Psoas muscle (tissue), 7 donors: ENCODE measurements at regions not wholly inside any gene's neighbourhood (a gene's known extent, or its start where the extent isn't known, plus 50 kb on each side); places are given as distances from the start of the nearest gene placed in this dataset.
"Not testable (repeated sequence)": the region's sequence is repeated elsewhere in the genome, so short reads cannot be mapped to it uniquely, and the experiment has no call there.

Experiments used
- ATAC-seq, 4 donors: fragments of 200-7000 bp; cut with Tn5 transposase; one replicate each; pipeline ENCODE4 v1.9.1; 2020; ENCODE audit warnings: moderate library complexity in 3 of 4, mild to moderate bottlenecking in 2 of 4
- DNase-seq, 2 donors: peaks; one replicate each; pipeline ENCODE4 v3.0.0-alpha.2; 2020
- H3K27ac ChIP-seq: fragments of 200-600 bp; one replicate; pipeline ENCODE4 v1.8.0; 2022
- H3K27me3 ChIP-seq, 3 donors: fragments of 200-600 bp in 1 of 3; one replicate each; pipeline versions ENCODE4 v1.6.1 to v1.8.0; 2013 to 2022; ENCODE audit warnings: low read length in 2 of 3, mild to moderate bottlenecking in 2 of 3, moderate library complexity in 1 of 3; ENCODE audit not compliant: insufficient read depth in 3 of 3
- H3K36me3 ChIP-seq, 2 donors: fragments of 200-600 bp in 1 of 2; one replicate each; pipeline versions ENCODE4 v1.6.1 to v1.8.0; 2013 to 2022; ENCODE audit warnings: low read depth in 1 of 2, mild to moderate bottlenecking in 1 of 2, moderate library complexity in 1 of 2; ENCODE audit not compliant: insufficient read depth in 1 of 2
- H3K4me1 ChIP-seq: fragments of 200-600 bp; one replicate; pipeline ENCODE4 v1.8.0; 2022
- H3K4me3 ChIP-seq: fragments of 200-600 bp; one replicate; pipeline ENCODE4 v1.8.0; 2022; ENCODE audit warnings: mild to moderate bottlenecking
- H3K9me3 ChIP-seq: fragments of 200-600 bp; one replicate; pipeline ENCODE4 v1.8.0; 2022
- CTCF ChIP-seq: fragments of 200-600 bp; IDR thresholded peaks from one replicate; pipeline ENCODE4 v1.8.0; 2022; ENCODE audit warnings: antibody characterized with exemption
- WGBS, 3 donors: extraction: QIAGEN DNeasy Blood & Tissue Kit; methylation state at CpG; one replicate each; pipeline versions ENCODE4 v1.1.6 to v1.1.7; 2013; 5-methylcytosine and 5-hydroxymethylcytosine counted together
- intact Hi-C, 2 donors: fragments of 100-400 bp; cut with DNase I; formaldehyde crosslinking; loops; one replicate each; pipeline versions ENCODE4 v1.11.0 to v1.14.2; 2022
- donor health status: healthy with polysubstance abuse.
- donor health status: DM: no; HTN: no; CAD: no; lungs with moderate emphysema.
- donor health status: Bipolar disorder and iron deficiency.
- donor health status: healthy.
- donor health status: DM: yes; HTN: yes; CAD: no.
- donor health status: DM: no; HTN: no; CAD: no.
- donor health status: DM: yes; HTN: yes; CAD: no.

GRCh38 chrX:128804828-128805227 is 718.5 kb downstream of the SMARCA1 start:
- H3K4me1 ChIP-seq: no peaks in the 10 kb centered on the region
- intact Hi-C loops: no loop called here
- H3K27ac ChIP-seq: no peak overlapping the region
- no peak for DNase-seq
- H3K36me3 ChIP-seq: no peaks in the 10 kb centered on the region
- no peak for TF ChIP-seq CTCF
- no peak for ATAC-seq
- 74 to 90% (median 84%) methylated on average over 2 of the region's 2 CpGs for WGBS, 3 donors
- no peaks in the 10 kb centered on the region for H3K27me3 ChIP-seq
- no peak overlapping the region for H3K4me3 ChIP-seq
- H3K9me3 ChIP-seq: peaks cover 9% of the 10 kb centered on the region

GRCh38 chrX:128800138-128800537 is 723.2 kb downstream of the SMARCA1 start:
- Histone ChIP-seq H3K27ac (no peak overlapping the region), H3K36me3 (no peaks in the 10 kb centered on the region), H3K9me3 (no peaks in the 10 kb centered on the region), H3K4me1 (no peaks in the 10 kb centered on the region), H3K27me3 (no peaks in the 10 kb centered on the region), H3K4me3 (no peak overlapping the region)
- intact Hi-C loops: no loop called here
- no peak for ATAC-seq
- 29 to 48% (median 47%) methylated on average over 2 of the region's 2 CpGs for WGBS, 3 donors
- no peak for TF ChIP-seq CTCF
- no peak for DNase-seq

- H3K9me3 ChIP-seq, H3K36me3 ChIP-seq, intact Hi-C loops, H3K4me1 ChIP-seq, H3K4me3 ChIP-seq, H3K27me3 ChIP-seq, DNase-seq, ATAC-seq, H3K27ac ChIP-seq: not testable (repeated sequence)
- WGBS, 3 donors: 58 to 61% (median 59%) methylated on average over 5 of the region's 6 CpGs
These were observed 730.9 kb upstream of the ACTRT1 start for GRCh38 chrX:128783139-128783538.

- ATAC-seq: no peak
- no peaks in the 10 kb centered on the region for H3K9me3 ChIP-seq
- peak; percentile 4 for TF ChIP-seq CTCF
These were observed 729.3 kb upstream of the ACTRT1 start for GRCh38 chrX:128781506-128781905.

GRCh38 chrX:128780934-128781333 is 728.7 kb upstream of the ACTRT1 start:
- ATAC-seq: no peak
- intact Hi-C loops: no loop called here
- no peak for TF ChIP-seq CTCF
- WGBS, 3 donors: 60 to 82% (median 79%) methylated on average over 5 of the region's 5 CpGs
- DNase-seq: no peak
- H3K4me3 ChIP-seq: no peak overlapping the region
- H3K36me3 ChIP-seq: no peaks in the 10 kb centered on the region
- H3K4me1 ChIP-seq: no peaks in the 10 kb centered on the region
- H3K27me3 ChIP-seq: peaks cover 0 to 3% (median 0%) of the 10 kb centered on the region in 3 donors
- H3K27ac ChIP-seq: no peak overlapping the region
- no peaks in the 10 kb centered on the region for H3K9me3 ChIP-seq

More at GRCh38 chrX:128781506-128781905, 729.3 kb upstream of the ACTRT1 start:
- DNase-seq: no peak
- peaks cover 0 to 3% (median 0%) of the 10 kb centered on the region in 3 donors for H3K27me3 ChIP-seq
- H3K27ac ChIP-seq: no peak overlapping the region
- no peak overlapping the region for H3K4me3 ChIP-seq
- intact Hi-C loops: no loop called here
- H3K4me1 ChIP-seq: no peaks in the 10 kb centered on the region
- WGBS, 3 donors: 55 to 60% (median 55%) methylated on average over 1 of the region's 1 CpG
- no peaks in the 10 kb centered on the region for H3K36me3 ChIP-seq
